ENCODE measurements at regions not wholly inside any gene's neighbourhood (a gene's known extent, or its start where the extent isn't known, plus 50 kb on each side); places are given as distances from the start of the nearest gene placed in this dataset.

DNA sequence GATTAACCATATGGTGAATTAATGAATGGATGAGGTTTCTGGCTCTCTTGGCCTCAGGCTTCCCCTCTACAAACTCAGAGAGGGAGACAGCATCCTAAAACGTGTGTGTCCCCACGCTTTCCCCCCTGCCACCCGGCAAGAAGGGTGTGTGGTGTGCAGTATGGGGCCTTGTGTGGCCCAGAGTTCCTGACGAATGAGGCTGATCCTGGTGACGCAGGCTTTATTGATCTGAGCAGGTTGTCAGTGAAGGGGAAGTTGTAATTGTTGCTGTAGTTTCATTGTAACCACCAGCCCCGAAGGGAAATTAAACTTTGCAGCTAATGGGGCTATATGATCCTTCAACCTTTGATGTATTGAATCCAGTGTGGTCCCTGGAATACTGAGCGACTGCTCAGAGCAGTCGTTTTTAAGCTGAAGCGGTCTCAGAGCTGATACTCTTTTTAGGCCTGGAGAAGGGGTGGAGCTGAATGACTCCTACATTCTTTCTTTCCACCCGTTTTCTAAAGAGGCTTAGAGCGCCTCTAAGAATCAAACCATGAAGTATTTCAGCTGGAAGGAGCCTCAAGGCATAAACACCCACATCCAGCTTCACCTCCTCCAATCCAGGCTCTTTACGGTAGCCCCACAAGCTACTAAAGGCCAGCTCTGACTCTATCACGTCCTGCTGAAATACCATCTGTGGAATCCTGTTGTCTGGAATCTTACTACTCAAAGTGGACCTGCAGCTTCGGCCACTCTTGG, 284.7 kb downstream of the MIAT start:
- Histone ChIP-seq H3K4me2 (ENCODE audit: insufficient read depth, insufficient read length, low read length) (no peak overlapping the region), H2BK15ac (ENCODE audit: low read depth, low read length) (no peak overlapping the region), H2BK20ac (ENCODE audit: low read depth, low read length, poor library complexity, severe bottlenecking) (no peak overlapping the region), H4K8ac (replicated peaks; ENCODE audit: insufficient read length, low read depth, low read length) (no peak overlapping the region), H3K18ac (ENCODE audit: insufficient read length, low read depth, low read length) (no peak overlapping the region), H3K79me2 (ENCODE audit: insufficient read depth, low read length) (no peaks in the 10 kb centered on the region), H3T11ph (ENCODE audit: low read length) (no peak overlapping the region), H3K4me1 (ENCODE audit: insufficient read depth, low read length) (no peaks in the 10 kb centered on the region), H3K27ac (ENCODE audit: insufficient read length, low read depth, low read length) (no peak overlapping the region), H2AK5ac (ENCODE audit: insufficient read length, low read length) (no peak overlapping the region), H3K56ac (ENCODE audit: insufficient read length, low read depth, low read length) (no peak overlapping the region), H3K9me3 (ENCODE audit: control insufficient read depth, low read depth, low read length) (no peaks in the 10 kb centered on the region), H3K23ac (ENCODE audit: insufficient read length, low read depth, low read length) (no peak overlapping the region), H3K23me2 (ENCODE audit: insufficient read length, low read depth, low read length, poor library complexity, severe bottlenecking) (no peaks in the 10 kb centered on the region), H3K14ac (ENCODE audit: insufficient read depth, low read length) (no peak overlapping the region), H4K20me1 (ENCODE audit: control insufficient read depth, insufficient read depth, insufficient read length) (no peaks in the 10 kb centered on the region), H3K79me1 (ENCODE audit: insufficient read depth, low read depth, low read length, poor library complexity, severe bottlenecking) (no peaks in the 10 kb centered on the region), H3K27me3 (ENCODE audit: insufficient read depth, low read length) (no peaks in the 10 kb centered on the region), H3K9ac (ENCODE audit: extremely low read depth, insufficient read length, low read length) (no peak overlapping the region), H4K5ac (ENCODE audit: insufficient read length, low read depth, low read length) (no peak overlapping the region), H4K91ac (ENCODE audit: insufficient read length, low read depth, low read length) (no peak overlapping the region), H2BK5ac (ENCODE audit: insufficient read length, low read length) (no peak overlapping the region), H2BK120ac (ENCODE audit: low read depth, low read length, poor library complexity, severe bottlenecking) (no peak overlapping the region), H3K4ac (ENCODE audit: low read depth, low read length) (no peak overlapping the region), H2BK12ac (ENCODE audit: insufficient read length, low read depth, low read length) (no peak overlapping the region), H2AFZ (ENCODE audit: low read length) (no peak overlapping the region)
- DNase-seq: no peak
- Mint-ChIP-seq H3K27ac (no peak overlapping the region), H3K4me3 (no peak overlapping the region), H3K9me3 (peaks cover 10 to 11% of the 10 kb centered on the region in 2 experiments), H3K36me3 (ENCODE audit: insufficient read depth in 1 of 3, low read depth in 3 of 3) (peaks cover 3 to 9% (median 6%) of the 10 kb centered on the region in 3 experiments; a peak in 6 of 7 replicates), H3K4me1 (peaks cover 5 to 17% of the 10 kb centered on the region in 2 experiments), H3K27me3 (ENCODE audit: low read depth) (peaks cover 18% of the 10 kb centered on the region)
- no CpG with 5 or more reads among the region's 14 CpGs for WGBS (ENCODE audit: extremely low coverage, insufficient read length, low lambda C conversion rate)
- TF ChIP-seq, protein P1, sequence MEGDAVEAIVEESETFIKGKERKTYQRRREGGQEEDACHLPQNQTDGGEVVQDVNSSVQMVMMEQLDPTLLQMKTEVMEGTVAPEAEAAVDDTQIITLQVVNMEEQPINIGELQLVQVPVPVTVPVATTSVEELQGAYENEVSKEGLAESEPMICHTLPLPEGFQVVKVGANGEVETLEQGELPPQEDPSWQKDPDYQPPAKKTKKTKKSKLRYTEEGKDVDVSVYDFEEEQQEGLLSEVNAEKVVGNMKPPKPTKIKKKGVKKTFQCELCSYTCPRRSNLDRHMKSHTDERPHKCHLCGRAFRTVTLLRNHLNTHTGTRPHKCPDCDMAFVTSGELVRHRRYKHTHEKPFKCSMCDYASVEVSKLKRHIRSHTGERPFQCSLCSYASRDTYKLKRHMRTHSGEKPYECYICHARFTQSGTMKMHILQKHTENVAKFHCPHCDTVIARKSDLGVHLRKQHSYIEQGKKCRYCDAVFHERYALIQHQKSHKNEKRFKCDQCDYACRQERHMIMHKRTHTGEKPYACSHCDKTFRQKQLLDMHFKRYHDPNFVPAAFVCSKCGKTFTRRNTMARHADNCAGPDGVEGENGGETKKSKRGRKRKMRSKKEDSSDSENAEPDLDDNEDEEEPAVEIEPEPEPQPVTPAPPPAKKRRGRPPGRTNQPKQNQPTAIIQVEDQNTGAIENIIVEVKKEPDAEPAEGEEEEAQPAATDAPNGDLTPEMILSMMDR (conservative IDR thresholded peaks at IDR 0.05): no peak
